Prostate gland (tissue), 2 donors: ENCODE measurements at regions not wholly inside any gene's neighbourhood (a gene's known extent, or its start where the extent isn't known, plus 50 kb on each side); places are given as distances from the start of the nearest gene placed in this dataset.
"Not testable (repeated sequence)": the region's sequence is repeated elsewhere in the genome, so short reads cannot be mapped to it uniquely, and the experiment has no call there.

Source experiments
- DNase-seq: peaks from one replicate; pipeline ENCODE4 v3.0.0-alpha.2; 2019; ENCODE audit warnings: low spot score
- H3K27ac ChIP-seq, 2 donors: fragments of 200-600 bp; sonication (generic); 2 replicates each; pipeline ENCODE4 v1.5.1; 2017 to 2019
- H3K27me3 ChIP-seq: fragments of 200-600 bp; sonication (generic); replicated peaks from 2 replicates; pipeline ENCODE4 v1.5.1; 2019; ENCODE audit not compliant: insufficient read depth
- H3K36me3 ChIP-seq, 2 donors: fragments of 200-600 bp; sonication (generic); 1 replicate in 1 of 2; 2 replicates in 1 of 2; pipeline versions ENCODE4 v1.5.1 to v1.8.1; 2017 to 2019
- H3K4me1 ChIP-seq: fragments of 200-600 bp; sonication (generic); replicated peaks from 2 replicates; pipeline ENCODE4 v1.5.1; 2019
- H3K4me3 ChIP-seq, 2 donors: fragments of 200-600 bp; sonication (generic); 2 replicates each; pipeline ENCODE4 v1.5.1; 2017 to 2019
- H3K9me3 ChIP-seq: fragments of 200-600 bp; sonication (generic); 2 replicates; pipeline ENCODE4 v1.5.1; 2017
- CTCF ChIP-seq, 4 experiments: fragments of 200-600 bp in 2 of 4; fragments of 450-650 bp in 2 of 4; sonication (generic) in 2 of 4; IDR thresholded peaks; 1 replicate in 3 of 4; 2 replicates in 1 of 4; pipeline ENCODE4 v1.5.1; 2016 to 2019; ENCODE audit warnings: antibody characterized with exemption in 4 of 4, mild to moderate bottlenecking in 2 of 4, moderate library complexity in 2 of 4
- POLR2A ChIP-seq: fragments of 450-650 bp; IDR thresholded peaks from one replicate; pipeline ENCODE4 v1.6.1; 2016; ENCODE audit warnings: antibody characterized with exemption, mild to moderate bottlenecking
- POLR2AphosphoS5 ChIP-seq: sonication (generic); formaldehyde crosslinking; IDR thresholded peaks from one replicate; pipeline ENCODE4 v1.6.1; 2017; ENCODE audit warnings: antibody characterized with exemption
- WGBS: methylation state at CpG from one replicate; pipeline ENCODE4 v1.1.5; 2018; 5-methylcytosine and 5-hydroxymethylcytosine counted together
- intact Hi-C: fragments of 100-400 bp; cut with DNase I; formaldehyde crosslinking; loops from one replicate; pipeline ENCODE4 v1.14.2; 2022

GRCh38 chr6:115539531-115539930 is 521.2 kb downstream of the FRK start:
- H3K27ac ChIP-seq: no peak overlapping the region
- no peak for TF ChIP-seq CTCF (IDR thresholded peaks at IDR 0.05)
- TF ChIP-seq POLR2A: no peak
- no peak for TF ChIP-seq POLR2AphosphoS5
- no peak overlapping the region for H3K4me3 ChIP-seq
- 86% methylated on average over 6 of the region's 6 CpGs for WGBS
- no peaks in the 10 kb centered on the region for H3K9me3 ChIP-seq
- DNase-seq: no peak
- no peaks in the 10 kb centered on the region for H3K27me3 ChIP-seq
- no peaks in the 10 kb centered on the region for H3K4me1 ChIP-seq
- no peaks in the 10 kb centered on the region for H3K36me3 ChIP-seq
- intact Hi-C loops: no loop called here

- TF ChIP-seq POLR2A (no peak), CTCF (IDR thresholded peaks at IDR 0.05) (no peak), POLR2AphosphoS5 (no peak)
- no peaks in the 10 kb centered on the region for H3K27me3 ChIP-seq
- H3K9me3 ChIP-seq: no peaks in the 10 kb centered on the region
- no peaks in the 10 kb centered on the region for H3K4me1 ChIP-seq
- no peak for DNase-seq
- no peak overlapping the region for H3K4me3 ChIP-seq
- WGBS: 41% methylated on average over 2 of the region's 2 CpGs
- no peak overlapping the region for H3K27ac ChIP-seq
- intact Hi-C loops: no loop called here
- H3K36me3 ChIP-seq: no peaks in the 10 kb centered on the region
Measured at GRCh38 chr6:115524821-115525220, 535.9 kb downstream of the FRK start.

GRCh38 chr6:115521747-115522146 is 538.9 kb downstream of the FRK start:
- H3K4me3 ChIP-seq, H3K27me3 ChIP-seq, H3K9me3 ChIP-seq, intact Hi-C loops, H3K36me3 ChIP-seq, DNase-seq, H3K27ac ChIP-seq, H3K4me1 ChIP-seq: not testable (repeated sequence)
- WGBS: 76% methylated on average over 3 of the region's 3 CpGs

- DNase-seq: no peak
- no peak overlapping the region for H3K4me3 ChIP-seq
- intact Hi-C loops: no loop called here
- WGBS: 85% methylated on average over 4 of the region's 4 CpGs
- H3K9me3 ChIP-seq: no peaks in the 10 kb centered on the region
- no peaks in the 10 kb centered on the region for H3K36me3 ChIP-seq
- H3K27me3 ChIP-seq: no peaks in the 10 kb centered on the region
- H3K4me1 ChIP-seq: no peaks in the 10 kb centered on the region
- TF ChIP-seq POLR2A (no peak), CTCF (IDR thresholded peaks at IDR 0.05) (no peak), POLR2AphosphoS5 (no peak)
- H3K27ac ChIP-seq: no peak overlapping the region
Measured at GRCh38 chr6:115514656-115515055, 546.0 kb downstream of the FRK start.

GRCh38 chr6:115512923-115513322 is 547.8 kb downstream of the FRK start:
- Histone ChIP-seq H3K27ac (no peak overlapping the region), H3K36me3 (no peaks in the 10 kb centered on the region), H3K4me1 (no peaks in the 10 kb centered on the region), H3K9me3 (no peaks in the 10 kb centered on the region), H3K4me3 (no peak overlapping the region), H3K27me3 (no peaks in the 10 kb centered on the region)
- intact Hi-C loops: no loop called here
- WGBS: 20% methylated on average over 1 of the region's 1 CpG
- DNase-seq: no peak
- TF ChIP-seq POLR2AphosphoS5: no peak
- TF ChIP-seq CTCF (IDR thresholded peaks at IDR 0.05): no peak
- TF ChIP-seq POLR2A: no peak
